Tibial artery (tissue), 4 donors: ENCODE measurements at regions not wholly inside any gene's neighbourhood (a gene's known extent, or its start where the extent isn't known, plus 50 kb on each side); places are given as distances from the start of the nearest gene placed in this dataset.

Experiments used
- DNase-seq, 2 donors: peaks; one replicate each; pipeline ENCODE4 v3.0.0-alpha.2; 2019
- H3K27ac ChIP-seq, 2 donors: fragments of 200-600 bp; sonication (generic) in 1 of 2; 1 replicate in 1 of 2; 2 replicates in 1 of 2; pipeline ENCODE4 v1.5.1; 2018 to 2019; ENCODE audit warnings: mild to moderate bottlenecking in 1 of 2
- H3K27me3 ChIP-seq, 2 donors: fragments of 200-600 bp; sonication (generic) in 1 of 2; one replicate each; pipeline versions ENCODE4 v1.5.1 to v1.6.0; 2016 to 2019
- H3K36me3 ChIP-seq, 3 donors: fragments of 200-600 bp; sonication (generic) in 2 of 3; one replicate each; pipeline ENCODE4 v1.5.1; 2016 to 2019; ENCODE audit warnings: mild to moderate bottlenecking in 2 of 3
- H3K4me1 ChIP-seq, 4 donors: fragments of 200-600 bp; sonication (generic) in 2 of 4; 1 replicate in 3 of 4; 2 replicates in 1 of 4; pipeline ENCODE4 v1.5.1; 2016 to 2019
- H3K4me3 ChIP-seq, 2 donors: fragments of 200-600 bp; sonication (generic) in 1 of 2; 1 replicate in 1 of 2; 2 replicates in 1 of 2; pipeline ENCODE4 v1.5.1; 2018 to 2019; ENCODE audit warnings: mild to moderate bottlenecking in 2 of 2
- H3K9me3 ChIP-seq, 3 donors: fragments of 200-600 bp; sonication (generic) in 1 of 3; one replicate each; pipeline ENCODE4 v1.5.1; 2016 to 2019
- intact Hi-C: fragments of 100-400 bp; cut with DNase I; formaldehyde crosslinking; loops from one replicate; pipeline ENCODE4 v1.15.0; 2023; ENCODE audit warnings: low total_unique reads
- TF ChIP-seq, protein P1 (sequence below), 2 experiments: fragments of 200-600 bp in 1 of 2; fragments of 450-650 bp in 1 of 2; IDR thresholded peaks; one replicate each; pipeline ENCODE4 v1.5.1; 2017 to 2019; ENCODE audit warnings: antibody characterized with exemption in 2 of 2, mild to moderate bottlenecking in 1 of 2, moderate library complexity in 1 of 2

DNA sequence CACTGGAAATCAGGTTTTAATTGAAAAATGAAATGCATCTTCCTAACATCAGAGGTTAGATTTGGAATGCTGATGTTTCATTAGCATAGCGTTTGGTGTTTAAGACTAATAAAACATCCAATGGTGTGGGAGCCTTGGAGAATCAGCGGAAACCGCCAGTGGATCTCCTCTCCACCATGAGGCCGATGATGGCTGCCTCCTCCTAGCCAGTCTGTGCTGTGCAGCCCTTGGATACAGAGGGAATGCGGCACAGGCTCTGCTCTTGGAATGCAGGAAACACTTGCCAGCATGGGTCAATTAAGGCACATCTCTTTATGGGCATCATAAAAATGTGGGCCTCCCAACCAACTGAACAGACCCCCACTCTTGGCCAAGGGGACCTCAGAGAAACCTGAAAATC lies 259.9 kb downstream of the GLRX3 start:
- TF ChIP-seq, protein P1, sequence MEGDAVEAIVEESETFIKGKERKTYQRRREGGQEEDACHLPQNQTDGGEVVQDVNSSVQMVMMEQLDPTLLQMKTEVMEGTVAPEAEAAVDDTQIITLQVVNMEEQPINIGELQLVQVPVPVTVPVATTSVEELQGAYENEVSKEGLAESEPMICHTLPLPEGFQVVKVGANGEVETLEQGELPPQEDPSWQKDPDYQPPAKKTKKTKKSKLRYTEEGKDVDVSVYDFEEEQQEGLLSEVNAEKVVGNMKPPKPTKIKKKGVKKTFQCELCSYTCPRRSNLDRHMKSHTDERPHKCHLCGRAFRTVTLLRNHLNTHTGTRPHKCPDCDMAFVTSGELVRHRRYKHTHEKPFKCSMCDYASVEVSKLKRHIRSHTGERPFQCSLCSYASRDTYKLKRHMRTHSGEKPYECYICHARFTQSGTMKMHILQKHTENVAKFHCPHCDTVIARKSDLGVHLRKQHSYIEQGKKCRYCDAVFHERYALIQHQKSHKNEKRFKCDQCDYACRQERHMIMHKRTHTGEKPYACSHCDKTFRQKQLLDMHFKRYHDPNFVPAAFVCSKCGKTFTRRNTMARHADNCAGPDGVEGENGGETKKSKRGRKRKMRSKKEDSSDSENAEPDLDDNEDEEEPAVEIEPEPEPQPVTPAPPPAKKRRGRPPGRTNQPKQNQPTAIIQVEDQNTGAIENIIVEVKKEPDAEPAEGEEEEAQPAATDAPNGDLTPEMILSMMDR (IDR thresholded peaks at IDR 0.05): no peak
- intact Hi-C loops: no loop called here
- H3K36me3 ChIP-seq: no peaks in the 10 kb centered on the region
- H3K27ac ChIP-seq: no peak overlapping the region
- H3K4me1 ChIP-seq: no peaks in the 10 kb centered on the region
- H3K4me3 ChIP-seq: no peak overlapping the region
- H3K27me3 ChIP-seq: no peaks in the 10 kb centered on the region
- no peak for DNase-seq
- H3K9me3 ChIP-seq: peaks cover 0 to 13% (median 10%) of the 10 kb centered on the region in 3 donors

DNA sequence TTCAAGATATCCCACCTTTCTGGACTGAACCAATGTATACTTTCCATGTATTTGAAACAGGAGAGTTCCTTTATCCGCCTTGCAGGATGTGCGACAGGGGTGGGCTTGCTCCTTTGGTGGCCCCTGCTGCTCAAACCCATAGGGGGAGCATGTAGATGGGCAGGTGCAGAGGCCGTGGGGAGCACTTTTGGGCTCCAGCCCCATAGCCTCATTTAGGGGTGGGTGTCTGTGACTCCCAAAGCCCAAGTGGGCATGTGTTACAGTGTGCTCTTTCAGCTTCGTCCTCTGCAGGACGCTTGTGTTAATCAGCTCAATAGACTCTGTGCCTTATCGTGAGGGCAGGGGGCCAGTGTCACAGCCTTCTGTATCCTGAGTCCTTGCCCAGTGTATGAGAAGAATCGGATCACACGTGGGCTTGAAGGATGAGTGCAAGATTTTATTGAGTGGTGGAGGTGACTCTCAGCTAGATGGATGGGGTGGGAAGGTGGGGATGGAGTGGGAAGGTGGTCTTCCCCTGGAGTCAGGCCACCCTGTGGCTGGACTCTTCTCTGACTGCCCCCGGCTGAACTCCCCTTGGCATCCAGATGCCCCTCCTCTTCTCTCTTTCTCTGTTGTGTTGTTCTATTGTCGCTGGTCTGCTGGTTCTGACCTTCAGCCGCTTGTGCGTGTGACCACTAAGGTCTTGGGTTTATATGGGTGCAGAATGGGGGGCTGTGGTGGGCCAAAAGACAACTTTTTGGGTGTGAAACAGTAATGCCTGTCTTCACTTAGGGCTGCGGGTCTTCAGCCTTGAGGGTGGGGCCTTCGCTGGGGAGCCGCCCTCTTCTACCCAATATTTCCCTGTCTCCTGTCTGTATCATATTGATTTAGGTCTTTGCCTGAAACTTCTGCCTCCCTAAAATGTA lies 262.2 kb downstream of the GLRX3 start:
- Histone ChIP-seq H3K27me3 (no peaks in the 10 kb centered on the region), H3K9me3 (peaks cover 0 to 13% (median 10%) of the 10 kb centered on the region in 3 donors), H3K27ac (no peak overlapping the region), H3K4me1 (no peaks in the 10 kb centered on the region), H3K36me3 (no peaks in the 10 kb centered on the region), H3K4me3 (no peak overlapping the region)
- DNase-seq: no peak
- TF ChIP-seq, protein P1 (IDR thresholded peaks at IDR 0.05): no peak
- intact Hi-C loops: no loop called here

DNA sequence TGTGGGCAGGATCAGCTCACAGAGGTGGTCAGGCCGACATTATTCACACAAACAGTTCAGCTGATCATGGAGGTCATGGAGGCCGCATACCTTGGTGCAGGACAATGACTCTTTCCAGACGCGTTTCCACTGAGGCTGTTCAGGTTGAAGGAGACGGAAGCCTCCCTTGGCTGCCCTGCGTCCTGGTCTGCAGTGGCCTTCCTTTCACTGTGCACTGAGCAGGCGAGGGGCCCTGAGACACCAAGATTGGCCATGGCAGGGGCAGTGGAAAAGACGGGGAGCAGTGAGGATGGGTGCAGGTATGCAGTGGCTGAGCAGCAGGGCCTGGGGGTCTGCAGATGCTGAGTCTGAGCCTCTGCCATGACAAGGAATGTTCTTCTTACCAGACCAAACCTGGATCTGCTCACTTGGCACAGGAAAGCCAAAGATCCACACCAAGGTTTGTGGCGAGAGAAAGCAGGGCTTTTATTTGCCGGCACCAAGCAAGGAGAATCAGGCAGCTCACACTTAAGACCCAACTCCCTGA lies 263.3 kb downstream of the GLRX3 start:
- Histone ChIP-seq H3K27ac (no peak overlapping the region), H3K4me3 (no peak overlapping the region), H3K9me3 (peaks cover 0 to 13% (median 10%) of the 10 kb centered on the region in 3 donors), H3K36me3 (no peaks in the 10 kb centered on the region), H3K4me1 (no peaks in the 10 kb centered on the region), H3K27me3 (no peaks in the 10 kb centered on the region)
- TF ChIP-seq, protein P1 (IDR thresholded peaks at IDR 0.05): no peak
- intact Hi-C loops: no loop called here
- DNase-seq: no peak

DNA sequence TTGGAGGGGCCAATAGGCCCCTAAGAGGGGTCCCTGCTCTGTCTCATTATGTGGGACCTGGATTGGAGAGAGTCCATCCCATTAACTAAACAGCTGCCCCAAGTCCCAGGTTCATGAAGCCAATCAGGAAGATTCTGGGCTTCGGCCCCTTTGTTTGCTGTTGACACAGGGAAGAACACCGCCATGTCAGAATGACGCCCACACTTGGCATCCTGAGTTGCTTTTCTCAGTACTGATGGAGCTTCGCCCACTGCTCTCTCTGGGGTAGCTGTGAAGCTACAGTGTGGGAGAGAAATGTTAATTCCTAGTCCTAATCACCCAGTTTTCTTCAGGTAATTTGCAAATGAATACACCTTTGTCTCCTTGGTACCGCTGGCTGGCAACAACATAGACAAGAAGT lies 264.7 kb downstream of the GLRX3 start:
- DNase-seq: no peak
- no peaks in the 10 kb centered on the region for H3K27me3 ChIP-seq
- TF ChIP-seq, protein P1 (IDR thresholded peaks at IDR 0.05): no peak
- H3K4me3 ChIP-seq: no peak overlapping the region
- H3K4me1 ChIP-seq: no peaks in the 10 kb centered on the region
- no peak overlapping the region for H3K27ac ChIP-seq
- H3K9me3 ChIP-seq: peaks cover 0 to 11% (median 10%) of the 10 kb centered on the region in 3 donors
- H3K36me3 ChIP-seq: no peaks in the 10 kb centered on the region
- intact Hi-C loops: no loop called here

DNA sequence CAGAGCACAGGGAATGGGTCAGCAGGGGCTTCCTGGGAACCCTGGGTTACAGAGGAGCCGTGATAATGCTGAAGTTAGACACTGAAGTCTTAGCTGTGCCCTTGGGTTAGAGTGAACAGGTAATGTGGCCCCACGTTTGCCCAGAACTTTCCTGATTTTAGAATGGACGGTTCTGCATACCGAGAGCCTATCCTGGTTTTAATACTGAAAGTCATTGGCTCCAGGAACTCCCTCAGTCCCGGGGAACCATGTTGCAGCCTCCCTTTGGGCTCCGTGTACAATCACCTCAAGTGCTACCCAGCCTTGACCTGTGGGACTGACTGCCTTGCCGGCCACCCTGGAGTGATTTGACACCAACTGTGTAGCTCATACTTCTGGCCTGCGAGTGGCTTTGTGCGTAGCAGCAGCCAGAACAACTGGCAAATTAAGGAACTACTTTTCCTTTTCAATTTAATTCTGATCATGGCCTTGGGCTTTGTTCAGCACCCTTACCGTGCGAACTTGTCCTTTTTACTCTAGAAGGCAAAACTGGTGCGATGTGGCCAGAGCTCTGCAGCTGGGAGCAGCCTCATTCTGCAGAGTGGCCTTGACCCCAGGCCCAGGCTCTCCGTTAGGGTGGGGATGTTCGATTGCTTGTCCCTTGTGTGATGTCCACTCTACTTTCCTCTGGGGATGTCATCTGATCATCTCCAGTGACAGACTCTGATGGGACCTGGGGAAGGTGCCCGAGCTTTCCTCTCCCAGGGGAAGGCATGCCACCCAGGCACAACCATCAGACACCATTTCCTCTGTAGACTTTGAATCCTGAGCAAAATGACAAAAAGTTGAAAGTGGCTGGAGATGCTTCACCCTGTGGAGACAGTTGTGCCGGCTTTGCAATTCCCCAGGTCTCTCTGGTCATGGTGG lies 265.9 kb downstream of the GLRX3 start:
- Histone ChIP-seq H3K4me3 (no peak overlapping the region), H3K27ac (no peak overlapping the region), H3K27me3 (no peaks in the 10 kb centered on the region), H3K9me3 (no peaks in the 10 kb centered on the region), H3K36me3 (no peaks in the 10 kb centered on the region), H3K4me1 (no peaks in the 10 kb centered on the region)
- intact Hi-C loops: no loop called here
- DNase-seq: no peak
- TF ChIP-seq, protein P1 (IDR thresholded peaks at IDR 0.05): no peak
